SK-N-MC (cell line): ENCODE measurements at regions not wholly inside any gene's neighbourhood (a gene's known extent, or its start where the extent isn't known, plus 50 kb on each side); places are given as distances from the start of the nearest gene placed in this dataset.

Experiments
- EZH2 ChIP-seq: fragments of 200-600 bp; sonication (generic); IDR thresholded peaks from one replicate; pipeline ENCODE4 v1.6.1; 2017; ENCODE audit warnings: antibody characterized with exemption
- FOXP2 ChIP-seq: optimal IDR thresholded peaks from 2 replicates; pipeline ENCODE3; 2011; ENCODE audit warnings: mild to moderate bottlenecking, moderate library complexity; ENCODE audit not compliant: insufficient read depth; ENCODE audit errors: extremely low read length, control extremely low read depth
- POLR2AphosphoS5 ChIP-seq: IDR thresholded peaks from 2 replicates; pipeline ENCODE4 v1.6.1; 2012; ENCODE audit warnings: mild to moderate bottlenecking, low read depth, low read length, borderline replicate concordance

GRCh38 chr9:25310961-25311360 lies 367.3 kb downstream of the TUSC1 start:
- TF ChIP-seq EZH2 (no peak), POLR2AphosphoS5 (no peak), FOXP2 (no peak)
